Bronchial epithelial cell (primary cell): ENCODE measurements at regions not wholly inside any gene's neighbourhood (a gene's known extent, or its start where the extent isn't known, plus 50 kb on each side); places are given as distances from the start of the nearest gene placed in this dataset.
"Not testable (repeated sequence)": the region's sequence is repeated elsewhere in the genome, so short reads cannot be mapped to it uniquely, and the experiment has no call there.

Source experiments
- DNase-seq: peaks from one replicate; pipeline ENCODE4 v3.0.0-alpha.2; 2010; ENCODE audit warnings: low read depth
- FAIRE-seq: peaks from 2 replicates; lab custom pipeline; 2011; peaks lifted over from hg19 to GRCh38; lab: Jason Lieb, UNC
- H3K27me3 ChIP-seq: 2 replicates; pipeline ENCODE4 v1.5.1; 2011; ENCODE audit warnings: low read length; ENCODE audit not compliant: control insufficient read depth, insufficient read depth
- H3K36me3 ChIP-seq: 2 replicates; pipeline ENCODE4 v1.5.1; 2011; ENCODE audit warnings: low read length; ENCODE audit not compliant: control insufficient read depth, insufficient read depth
- H3K4me3 ChIP-seq: 2 replicates; pipeline ENCODE4 v1.5.1; 2011; ENCODE audit warnings: mild to moderate bottlenecking, low read depth, low read length, control low read depth
- CTCF ChIP-seq: IDR thresholded peaks from 2 replicates; pipeline ENCODE4 v1.5.1; 2011; ENCODE audit warnings: mild to moderate bottlenecking, moderate library complexity, low read length, control low read depth, inconsistent platforms; ENCODE audit not compliant: insufficient read depth, severe bottlenecking

GRCh38 chr2:187884003-187884402 lies 329.8 kb upstream of the TFPI start:
- FAIRE-seq: no peak
- no peak for TF ChIP-seq CTCF
- Histone ChIP-seq H3K4me3 (no peak overlapping the region), H3K27me3 (no peaks in the 10 kb centered on the region), H3K36me3 (no peaks in the 10 kb centered on the region)
- DNase-seq: no peak

GRCh38 chr2:187890690-187891089 lies 336.5 kb upstream of the TFPI start:
- Histone ChIP-seq H3K4me3 (no peak overlapping the region), H3K36me3 (no peaks in the 10 kb centered on the region), H3K27me3 (no peaks in the 10 kb centered on the region)
- TF ChIP-seq CTCF: no peak
- no peak for FAIRE-seq
- peak; percentile 35 for DNase-seq

GRCh38 chr2:187900021-187900420 lies 345.8 kb upstream of the TFPI start:
- no peak for TF ChIP-seq CTCF
- H3K4me3 ChIP-seq: no peak overlapping the region
- DNase-seq (peak; percentile 27), FAIRE-seq (no peak)
- no peaks in the 10 kb centered on the region for H3K27me3 ChIP-seq
- H3K36me3 ChIP-seq: no peaks in the 10 kb centered on the region

- Histone ChIP-seq H3K36me3 (no peaks in the 10 kb centered on the region), H3K4me3 (no peak overlapping the region), H3K27me3 (no peaks in the 10 kb centered on the region)
- no peak for FAIRE-seq
- DNase-seq: no peak
- no peak for TF ChIP-seq CTCF
Measured at GRCh38 chr2:187906021-187906420, 351.8 kb upstream of the TFPI start.

- H3K27me3 ChIP-seq, FAIRE-seq, H3K36me3 ChIP-seq, H3K4me3 ChIP-seq, DNase-seq: not testable (repeated sequence)
Measured at GRCh38 chr2:187910922-187911321, 356.7 kb upstream of the TFPI start.

GRCh38 chr2:187912950-187913349 lies 358.7 kb upstream of the TFPI start:
- H3K27me3 ChIP-seq: no peaks in the 10 kb centered on the region
- H3K36me3 ChIP-seq: no peaks in the 10 kb centered on the region
- H3K4me3 ChIP-seq: no peak overlapping the region
- DNase-seq: peak; percentile 54
- no peak for FAIRE-seq
- TF ChIP-seq CTCF: no peak
